ENCODE measurements at regions not wholly inside any gene's neighbourhood (a gene's known extent, or its start where the extent isn't known, plus 50 kb on each side); places are given as distances from the start of the nearest gene placed in this dataset.

GRCh38 chr5:126334760-126335159, 88.4 kb upstream of the GRAMD2B start:
- TF ChIP-seq POLR2A (IDR thresholded peaks at IDR 0.05) (no peak), CTCF (IDR thresholded peaks at IDR 0.05) (no peak)
